D721Med (cell line): ENCODE measurements at regions not wholly inside any gene's neighbourhood (a gene's known extent, or its start where the extent isn't known, plus 50 kb on each side); places are given as distances from the start of the nearest gene placed in this dataset.

Source experiments
- DNase-seq: peaks from one replicate; pipeline ENCODE4 v3.0.0; 2011; ENCODE audit warnings: low spot score; ENCODE audit not compliant: insufficient read length
- FAIRE-seq: peaks from 2 replicates; lab custom pipeline; 2011; peaks lifted over from hg19 to GRCh38; lab: Jason Lieb, UNC
- TF ChIP-seq, protein P1 (sequence below): IDR thresholded peaks from 2 replicates; pipeline ENCODE4 v1.5.1; 2012; ENCODE audit warnings: mild to moderate bottlenecking, control low read depth; ENCODE audit not compliant: insufficient read depth; ENCODE audit errors: missing control alignments

DNA sequence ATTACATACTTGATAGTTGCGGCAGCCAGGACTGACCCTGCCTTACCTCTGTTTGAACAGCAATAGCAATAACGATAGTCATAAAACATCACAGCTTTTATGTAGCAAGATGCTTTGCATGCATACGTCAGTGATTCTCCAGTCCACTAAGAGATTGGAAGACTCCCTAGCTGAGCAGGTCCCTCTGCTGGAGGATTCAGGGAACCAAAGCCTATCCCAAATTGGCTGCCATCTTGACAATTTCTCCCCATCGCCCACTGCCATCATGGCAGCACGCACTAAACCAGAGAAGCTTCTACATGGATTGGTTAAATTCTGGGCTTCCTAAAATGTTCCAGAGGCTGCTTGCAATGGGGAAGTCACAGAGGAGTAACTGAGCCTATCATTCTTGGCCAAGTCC, 360.6 kb upstream of the XYLT1 start:
- TF ChIP-seq, protein P1, sequence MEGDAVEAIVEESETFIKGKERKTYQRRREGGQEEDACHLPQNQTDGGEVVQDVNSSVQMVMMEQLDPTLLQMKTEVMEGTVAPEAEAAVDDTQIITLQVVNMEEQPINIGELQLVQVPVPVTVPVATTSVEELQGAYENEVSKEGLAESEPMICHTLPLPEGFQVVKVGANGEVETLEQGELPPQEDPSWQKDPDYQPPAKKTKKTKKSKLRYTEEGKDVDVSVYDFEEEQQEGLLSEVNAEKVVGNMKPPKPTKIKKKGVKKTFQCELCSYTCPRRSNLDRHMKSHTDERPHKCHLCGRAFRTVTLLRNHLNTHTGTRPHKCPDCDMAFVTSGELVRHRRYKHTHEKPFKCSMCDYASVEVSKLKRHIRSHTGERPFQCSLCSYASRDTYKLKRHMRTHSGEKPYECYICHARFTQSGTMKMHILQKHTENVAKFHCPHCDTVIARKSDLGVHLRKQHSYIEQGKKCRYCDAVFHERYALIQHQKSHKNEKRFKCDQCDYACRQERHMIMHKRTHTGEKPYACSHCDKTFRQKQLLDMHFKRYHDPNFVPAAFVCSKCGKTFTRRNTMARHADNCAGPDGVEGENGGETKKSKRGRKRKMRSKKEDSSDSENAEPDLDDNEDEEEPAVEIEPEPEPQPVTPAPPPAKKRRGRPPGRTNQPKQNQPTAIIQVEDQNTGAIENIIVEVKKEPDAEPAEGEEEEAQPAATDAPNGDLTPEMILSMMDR = no peak

DNA sequence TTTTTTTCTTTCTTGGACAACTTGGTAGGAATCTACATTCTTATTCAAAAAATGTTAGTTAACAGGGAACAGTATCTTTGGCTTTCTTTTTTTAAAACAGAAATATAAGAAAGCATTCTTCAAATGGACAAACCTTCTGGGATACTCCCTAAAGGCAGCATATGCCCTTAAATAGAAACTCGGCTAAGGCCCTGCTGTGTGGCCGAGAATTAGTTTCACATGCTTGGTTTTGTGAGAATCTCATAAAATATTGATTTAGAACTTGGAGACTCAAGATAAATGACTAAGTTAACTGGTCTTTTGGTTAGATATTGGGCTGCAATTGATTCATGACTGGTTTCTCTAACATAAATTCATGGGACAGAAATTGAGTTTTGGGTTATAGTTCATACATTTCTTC, 359.9 kb upstream of the XYLT1 start:
- TF ChIP-seq, protein P1 = no peak
- DNase-seq (no peak), FAIRE-seq (no peak)

More for the DNA sequence above, 360.6 kb upstream of the XYLT1 start:
- DNase-seq (no peak), FAIRE-seq (no peak)

DNA sequence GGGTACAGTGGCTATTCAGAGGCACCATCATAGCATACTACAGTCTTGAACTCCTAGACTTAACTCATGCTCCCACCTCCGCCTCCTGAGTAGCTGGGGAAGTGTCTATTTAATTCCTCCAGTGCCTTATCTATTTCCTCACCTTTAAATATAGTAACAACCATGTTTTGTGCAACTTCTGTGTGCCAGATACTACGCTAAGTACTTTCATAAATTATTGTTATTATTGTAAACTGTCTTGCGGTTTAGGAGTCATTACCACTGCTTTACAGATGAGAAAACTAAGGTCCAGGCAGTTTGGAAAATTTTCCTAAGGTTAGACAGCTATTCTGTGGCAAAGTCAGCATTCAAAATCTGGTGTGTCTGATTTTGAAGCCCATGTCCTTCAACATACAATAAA, 359.1 kb upstream of the XYLT1 start:
- DNase-seq (no peak), FAIRE-seq (no peak)
- TF ChIP-seq, protein P1 = no peak

DNA sequence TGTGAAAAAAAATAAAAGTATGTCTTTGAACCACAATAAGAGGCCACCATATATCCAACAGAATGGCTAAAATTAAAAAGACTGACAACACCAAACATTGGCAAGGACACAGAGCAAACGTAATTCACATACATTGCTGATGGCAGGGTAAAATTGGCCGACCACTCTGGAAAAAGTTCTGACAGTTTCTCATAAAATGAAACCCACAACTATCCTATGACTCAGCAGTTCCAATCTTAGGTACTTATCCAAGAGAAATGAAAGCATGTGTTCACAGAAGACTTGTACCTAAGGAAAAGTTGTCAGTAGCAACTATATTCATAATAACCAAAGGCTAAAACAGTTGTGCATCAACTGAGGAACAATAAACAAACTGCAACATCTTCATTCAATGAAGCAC, 357.3 kb upstream of the XYLT1 start:
- FAIRE-seq (no peak), DNase-seq (no peak)
- TF ChIP-seq, protein P1 = no peak

DNA sequence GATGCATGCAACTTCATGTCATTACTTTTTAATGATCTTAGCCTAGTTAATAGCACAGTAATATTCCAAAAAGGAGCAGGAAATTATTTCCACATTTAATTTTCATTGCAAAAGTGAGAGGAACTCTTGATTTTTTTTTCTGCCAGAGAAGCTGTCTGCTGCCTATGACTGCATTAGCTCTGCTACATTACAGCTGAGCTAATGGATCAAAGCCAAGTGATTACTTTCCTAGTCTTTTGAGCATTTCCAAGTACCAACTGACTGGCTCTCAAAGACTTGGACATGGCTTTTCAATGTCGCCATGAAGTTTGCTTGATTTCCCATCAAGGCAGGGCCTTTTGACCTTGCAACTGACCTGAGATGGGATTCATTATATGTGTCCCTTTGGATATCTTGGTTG, 356.6 kb upstream of the XYLT1 start:
- TF ChIP-seq, protein P1 = no peak
- no peak for DNase-seq
- FAIRE-seq = no peak

DNA sequence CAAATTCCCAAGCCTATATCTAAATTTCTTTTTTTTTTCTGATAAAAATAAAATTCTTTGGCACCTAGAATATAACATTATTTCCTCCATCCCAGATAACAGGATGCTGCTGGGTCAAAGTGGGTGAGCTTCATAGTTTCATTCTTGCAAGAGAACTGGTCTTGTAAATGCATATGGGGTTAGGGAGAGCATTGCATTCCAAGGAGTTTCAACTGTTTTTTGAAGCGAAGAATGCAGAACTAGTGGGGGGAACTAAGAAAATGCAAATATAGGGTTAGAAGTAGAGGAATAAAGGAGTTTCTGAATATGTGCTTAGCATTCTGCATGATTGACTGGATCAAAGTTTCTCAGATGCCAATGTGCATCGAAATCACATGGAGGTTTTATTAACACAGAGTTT, 347.2 kb upstream of the XYLT1 start:
- DNase-seq (no peak), FAIRE-seq (no peak)
- TF ChIP-seq, protein P1 = no peak

DNA sequence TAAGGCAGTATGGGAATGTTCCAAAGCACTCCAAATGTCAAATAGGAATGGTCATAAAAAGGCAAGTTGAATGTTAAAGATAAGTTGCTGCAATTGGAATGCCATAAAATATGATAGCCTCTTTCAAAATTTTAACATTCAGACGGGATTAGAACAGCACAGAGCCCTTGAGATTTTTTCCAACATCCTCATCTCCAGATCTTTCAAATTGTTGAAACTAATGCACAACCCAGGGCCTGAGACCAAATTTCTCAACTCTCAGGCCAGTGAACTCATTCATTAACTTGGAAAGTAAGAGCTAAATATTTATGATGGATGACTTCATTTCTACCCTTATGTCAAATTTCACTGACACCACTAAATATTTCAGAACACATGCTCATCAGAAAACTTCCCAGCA, 346.5 kb upstream of the XYLT1 start:
- TF ChIP-seq, protein P1 = no peak
- DNase-seq (no peak), FAIRE-seq (no peak)
